Suprapubic skin (tissue), 4 donors: ENCODE measurements at regions not wholly inside any gene's neighbourhood (a gene's known extent, or its start where the extent isn't known, plus 50 kb on each side); places are given as distances from the start of the nearest gene placed in this dataset.

Source experiments
- CTCF ChIP-seq, 2 donors: fragments of 200-600 bp in 1 of 2; fragments of 450-650 bp in 1 of 2; sonication (generic) in 1 of 2; IDR thresholded peaks; one replicate each; pipeline ENCODE4 v1.5.1; 2016 to 2019; ENCODE audit warnings: antibody characterized with exemption in 2 of 2, mild to moderate bottlenecking in 1 of 2, moderate library complexity in 1 of 2
- EP300 ChIP-seq: sonication (generic); formaldehyde crosslinking; IDR thresholded peaks from one replicate; pipeline ENCODE4 v1.6.1; 2017; ENCODE audit warnings: antibody characterized with exemption
- POLR2A ChIP-seq, 2 donors: fragments of 450-650 bp; IDR thresholded peaks; one replicate each; pipeline ENCODE4 v1.6.1; 2017; ENCODE audit warnings: antibody characterized with exemption in 2 of 2, mild to moderate bottlenecking in 2 of 2, moderate library complexity in 2 of 2
- POLR2AphosphoS5 ChIP-seq, 3 donors: sonication (generic); formaldehyde crosslinking; IDR thresholded peaks; one replicate each; pipeline ENCODE4 v1.6.1; 2017; ENCODE audit warnings: antibody characterized with exemption in 3 of 3

GRCh38 chr12:126117502-126117901 is 1052.3 kb downstream of the AACS start:
- TF ChIP-seq POLR2A (IDR thresholded peaks at IDR 0.05) (no peak), EP300 (no peak), CTCF (IDR thresholded peaks at IDR 0.05) (no peak), POLR2AphosphoS5 (IDR thresholded peaks at IDR 0.05) (no peak)
